ENCODE measurements at regions not wholly inside any gene's neighbourhood (a gene's known extent, or its start where the extent isn't known, plus 50 kb on each side); places are given as distances from the start of the nearest gene placed in this dataset.
"Not testable (repeated sequence)": the region's sequence is repeated elsewhere in the genome, so short reads cannot be mapped to it uniquely, and the experiment has no call there.

GRCh38 chr10:33066558-33067236, 108.7 kb upstream of the ITGB1 start:
- no peak for DNase-seq

GRCh38 chr10:33065111-33065510, 107.1 kb upstream of the ITGB1 start:
- DNase-seq: no peak

GRCh38 chr10:33064706-33065105, 106.7 kb upstream of the ITGB1 start:
- DNase-seq: no peak

- no peak for DNase-seq
Measured at GRCh38 chr10:33057620-33058019, 99.6 kb upstream of the ITGB1 start.

- DNase-seq: no peak
Measured at GRCh38 chr10:33056828-33057596, 99.0 kb upstream of the ITGB1 start.

GRCh38 chr10:33055625-33056024, 97.6 kb upstream of the ITGB1 start:
- no peak for DNase-seq

GRCh38 chr10:33052915-33053810, 95.1 kb upstream of the ITGB1 start:
- DNase-seq: no peak

- peak; percentile 66 for DNase-seq
Measured at GRCh38 chr10:33052263-33052875, 94.3 kb upstream of the ITGB1 start.

- DNase-seq: not testable (repeated sequence)
Measured at GRCh38 chr10:33049963-33050920, 92.2 kb upstream of the ITGB1 start.

- DNase-seq: no peak
Measured at GRCh38 chr10:33048223-33048622, 90.2 kb upstream of the ITGB1 start.

- no peak for DNase-seq
Measured at GRCh38 chr10:33047655-33048054, 89.6 kb upstream of the ITGB1 start.

GRCh38 chr10:33046792-33047191, 88.8 kb upstream of the ITGB1 start:
- no peak for DNase-seq

- DNase-seq: no peak
Measured at GRCh38 chr10:33045421-33045820, 87.4 kb upstream of the ITGB1 start.

GRCh38 chr10:33042565-33042964, 84.5 kb upstream of the ITGB1 start:
- DNase-seq: no peak

GRCh38 chr10:33041783-33042437, 83.9 kb upstream of the ITGB1 start:
- DNase-seq: peak; percentile 18

- DNase-seq: no peak
Measured at GRCh38 chr10:33040436-33040835, 82.4 kb upstream of the ITGB1 start.

GRCh38 chr10:33039181-33039580, 81.2 kb upstream of the ITGB1 start:
- no peak for DNase-seq

GRCh38 chr10:33038672-33039071, 80.6 kb upstream of the ITGB1 start:
- DNase-seq: no peak

GRCh38 chr10:33037726-33038125, 79.7 kb upstream of the ITGB1 start:
- DNase-seq: no peak

GRCh38 chr10:33036670-33037069, 78.6 kb upstream of the ITGB1 start:
- no peak for DNase-seq

GRCh38 chr10:33035411-33035810, 77.4 kb upstream of the ITGB1 start:
- DNase-seq: no peak

Data from NCI-H1105 treated with DMSO at 0.1 percent for 48 hours (cell line).